ENCODE measurements at regions not wholly inside any gene's neighbourhood (a gene's known extent, or its start where the extent isn't known, plus 50 kb on each side); places are given as distances from the start of the nearest gene placed in this dataset.

DNA sequence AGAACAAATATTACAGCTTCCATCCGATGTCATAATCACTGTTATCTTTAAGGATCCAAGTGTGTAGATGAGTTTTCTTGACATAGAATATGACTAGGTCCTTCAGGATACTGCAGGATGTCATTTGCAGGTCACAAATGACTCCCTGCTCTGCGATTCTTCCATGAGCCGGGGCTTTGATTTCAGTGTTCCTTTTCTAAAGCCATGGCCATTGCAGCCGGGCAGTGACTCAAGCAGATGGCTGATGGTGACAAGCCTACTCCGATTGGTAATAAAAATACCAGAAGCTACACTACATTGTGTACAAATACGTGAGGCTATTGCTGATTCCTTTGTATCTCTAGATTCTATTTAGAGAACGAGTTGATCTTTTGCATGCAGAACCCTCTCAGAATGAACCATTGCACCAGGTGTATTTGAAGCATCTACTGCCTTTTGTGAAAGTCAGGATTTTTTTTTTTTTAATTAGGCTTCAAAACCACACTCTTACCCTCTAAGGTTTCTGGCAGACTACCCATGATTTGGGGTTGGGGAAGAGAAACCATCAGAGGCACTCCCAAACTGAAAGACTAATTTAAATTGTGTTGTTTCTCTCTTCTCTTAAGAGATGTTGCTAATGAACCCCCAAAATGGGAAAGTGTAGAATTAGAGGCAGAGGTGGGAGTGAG, 271.0 kb upstream of the ADRA1B start:
- TF ChIP-seq EZH2 (IDR thresholded peaks at IDR 0.05; ENCODE audit: insufficient read depth, poor library complexity, severe bottlenecking), result no peak
- TF ChIP-seq EZH2phosphoT487 (IDR thresholded peaks at IDR 0.05; ENCODE audit: insufficient read depth, low read depth), result no peak

All from GM23248 (cell line).